Astrocyte (in vitro differentiated cells and primary cell): ENCODE measurements at regions not wholly inside any gene's neighbourhood (a gene's known extent, or its start where the extent isn't known, plus 50 kb on each side); places are given as distances from the start of the nearest gene placed in this dataset.

Source experiments
- DNase-seq: peaks from one replicate; pipeline ENCODE4 v3.0.0-alpha.2; 2010; ENCODE audit warnings: low read depth
- FAIRE-seq: peaks from 2 replicates; lab custom pipeline; 2011; peaks lifted over from hg19 to GRCh38; lab: Jason Lieb, UNC
- H2AFZ ChIP-seq: 2 replicates; pipeline ENCODE4 v1.6.0; 2012; ENCODE audit warnings: low read depth, low read length, inconsistent platforms
- H3K27ac ChIP-seq: 2 replicates; pipeline ENCODE4 v1.5.1; 2011; ENCODE audit warnings: low read depth, low read length, inconsistent platforms
- H3K27me3 ChIP-seq: 2 replicates; pipeline ENCODE4 v1.6.0; 2011; ENCODE audit warnings: low read length, inconsistent platforms; ENCODE audit not compliant: insufficient read depth
- H3K36me3 ChIP-seq: 2 replicates; pipeline ENCODE4 v1.5.1; 2011; ENCODE audit warnings: low read length, inconsistent platforms; ENCODE audit not compliant: insufficient read depth
- H3K4me1 ChIP-seq: 2 replicates; pipeline ENCODE4 v1.5.1; 2011; ENCODE audit warnings: low read length, inconsistent platforms; ENCODE audit not compliant: insufficient read depth
- H3K4me2 ChIP-seq: 2 replicates; pipeline ENCODE4 v1.6.0; 2012; ENCODE audit warnings: low read length, inconsistent platforms
- H3K4me3 ChIP-seq: 2 replicates; pipeline ENCODE4 v1.5.1; 2011; ENCODE audit warnings: low read depth, mild to moderate bottlenecking, low read length, inconsistent platforms; ENCODE audit not compliant: insufficient read depth
- H3K79me2 ChIP-seq: 2 replicates; pipeline ENCODE4 v1.6.0; 2012; ENCODE audit warnings: mild to moderate bottlenecking, low read length, inconsistent platforms; ENCODE audit not compliant: insufficient read depth
- H3K9ac ChIP-seq: 2 replicates; pipeline ENCODE4 v1.6.0; 2012; ENCODE audit warnings: mild to moderate bottlenecking, low read length, inconsistent platforms
- H3K9me3 ChIP-seq: 2 replicates; pipeline ENCODE4 v1.5.1; 2012; ENCODE audit warnings: low read depth, mild to moderate bottlenecking, low read length, inconsistent platforms; ENCODE audit not compliant: insufficient read depth
- H4K20me1 ChIP-seq: 2 replicates; pipeline ENCODE4 v1.6.0; 2012; ENCODE audit warnings: low read length, inconsistent platforms; ENCODE audit not compliant: insufficient read depth
- H3K27ac Mint-ChIP-seq: one replicate; pipeline ENCODE4 v1.8.0; 2021; ENCODE audit warnings: mild to moderate bottlenecking, mixed read lengths; ENCODE audit not compliant: unreplicated experiment
- H3K27me3 Mint-ChIP-seq: one replicate; pipeline ENCODE4 v1.8.0; 2021; ENCODE audit warnings: low read depth, mixed read lengths; ENCODE audit not compliant: unreplicated experiment
- H3K36me3 Mint-ChIP-seq: one replicate; pipeline ENCODE4 v1.8.0; 2021; ENCODE audit warnings: low read depth, mixed read lengths; ENCODE audit not compliant: unreplicated experiment
- H3K4me1 Mint-ChIP-seq: one replicate; pipeline ENCODE4 v1.8.0; 2021; ENCODE audit warnings: low read depth, mixed read lengths; ENCODE audit not compliant: unreplicated experiment
- H3K4me3 Mint-ChIP-seq: one replicate; pipeline ENCODE4 v1.8.0; 2021; ENCODE audit warnings: mild to moderate bottlenecking, moderate library complexity, mixed read lengths; ENCODE audit not compliant: unreplicated experiment
- H3K9me3 Mint-ChIP-seq: one replicate; pipeline ENCODE4 v1.8.0; 2021; ENCODE audit warnings: mild to moderate bottlenecking, mixed read lengths; ENCODE audit not compliant: unreplicated experiment
- CTCF ChIP-seq: IDR thresholded peaks from 2 replicates; pipeline ENCODE4 v1.5.1; 2011; ENCODE audit warnings: low read depth, mild to moderate bottlenecking, inconsistent platforms, low read length, moderate library complexity; ENCODE audit not compliant: insufficient read depth
- EZH2 ChIP-seq: IDR thresholded peaks from 2 replicates; pipeline ENCODE4 v1.6.1; 2012; ENCODE audit warnings: mild to moderate bottlenecking, low read length, inconsistent platforms; ENCODE audit not compliant: insufficient read depth

GRCh38 chr9:75657015-75657414 is 233.5 kb upstream of the PCSK5 start:
- Histone ChIP-seq H3K4me3 (no peak overlapping the region), H3K27me3 (no peaks in the 10 kb centered on the region), H3K79me2 (no peaks in the 10 kb centered on the region), H3K27ac (no peak overlapping the region), H3K4me2 (no peak overlapping the region), H3K4me1 (no peaks in the 10 kb centered on the region), H4K20me1 (no peaks in the 10 kb centered on the region), H3K9ac (no peak overlapping the region), H3K9me3 (no peaks in the 10 kb centered on the region), H2AFZ (no peak overlapping the region), H3K36me3 (no peaks in the 10 kb centered on the region)
- DNase-seq, result no peak
- TF ChIP-seq CTCF, result no peak
- no peak for TF ChIP-seq EZH2
- H3K4me3 Mint-ChIP-seq, result no peak overlapping the region
- H3K27ac Mint-ChIP-seq, result peak overlapping the region; percentile 59
- no peaks in the 10 kb centered on the region for H3K36me3 Mint-ChIP-seq
- peaks cover 4% of the 10 kb centered on the region for H3K9me3 Mint-ChIP-seq
- H3K4me1 Mint-ChIP-seq, result peaks cover 13% of the 10 kb centered on the region
- no peaks in the 10 kb centered on the region for H3K27me3 Mint-ChIP-seq
- FAIRE-seq, result no peak

- Mint-ChIP-seq H3K27ac (peak overlapping the region; percentile 75), H3K36me3 (no peaks in the 10 kb centered on the region), H3K4me1 (peaks cover 13% of the 10 kb centered on the region), H3K9me3 (peaks cover 4% of the 10 kb centered on the region), H3K4me3 (no peak overlapping the region), H3K27me3 (no peaks in the 10 kb centered on the region)
- FAIRE-seq (no peak), DNase-seq (peak; percentile 1)
- Histone ChIP-seq H3K27ac (no peak overlapping the region), H4K20me1 (no peaks in the 10 kb centered on the region), H3K9me3 (no peaks in the 10 kb centered on the region), H3K79me2 (no peaks in the 10 kb centered on the region), H2AFZ (no peak overlapping the region), H3K4me2 (peak overlapping the region; percentile 58), H3K4me1 (no peaks in the 10 kb centered on the region), H3K4me3 (no peak overlapping the region), H3K9ac (no peak overlapping the region), H3K27me3 (no peaks in the 10 kb centered on the region), H3K36me3 (no peaks in the 10 kb centered on the region)
- TF ChIP-seq CTCF, result no peak
- no peak for TF ChIP-seq EZH2
These were observed 232.1 kb upstream of the PCSK5 start for GRCh38 chr9:75658301-75658905.

GRCh38 chr9:75664597-75664996 is 225.9 kb upstream of the PCSK5 start:
- Histone ChIP-seq H3K4me2 (no peak overlapping the region), H3K4me1 (no peaks in the 10 kb centered on the region), H3K27me3 (peaks cover 2% of the 10 kb centered on the region), H3K9ac (no peak overlapping the region), H3K9me3 (no peaks in the 10 kb centered on the region), H3K27ac (no peak overlapping the region), H2AFZ (no peak overlapping the region), H3K36me3 (no peaks in the 10 kb centered on the region), H3K79me2 (no peaks in the 10 kb centered on the region), H4K20me1 (no peaks in the 10 kb centered on the region), H3K4me3 (no peak overlapping the region)
- H3K36me3 Mint-ChIP-seq, result no peaks in the 10 kb centered on the region
- TF ChIP-seq EZH2 (no peak), CTCF (no peak)
- DNase-seq, result no peak
- peaks cover 4% of the 10 kb centered on the region for H3K27me3 Mint-ChIP-seq
- H3K4me3 Mint-ChIP-seq, result no peak overlapping the region
- FAIRE-seq, result no peak
- peaks cover 6% of the 10 kb centered on the region for H3K4me1 Mint-ChIP-seq
- H3K9me3 Mint-ChIP-seq, result peaks cover 1% of the 10 kb centered on the region
- no peak overlapping the region for H3K27ac Mint-ChIP-seq
